Activated naive CD8-positive, alpha-beta T cell treated with anti-CD3 and anti-CD28 coated beads for 36 hours (primary cell): ENCODE measurements at regions not wholly inside any gene's neighbourhood (a gene's known extent, or its start where the extent isn't known, plus 50 kb on each side); places are given as distances from the start of the nearest gene placed in this dataset.

Experiments
- DNase-seq: peaks from one replicate; pipeline ENCODE4 v3.0.0; 2021
- H3K27ac Mint-ChIP-seq: one replicate; pipeline ENCODE4 v1.8.0; 2022; ENCODE audit warnings: mild to moderate bottlenecking, moderate library complexity, mixed read lengths
- H3K27me3 Mint-ChIP-seq: one replicate; pipeline ENCODE4 v1.8.0; 2022; ENCODE audit warnings: mild to moderate bottlenecking, mixed read lengths
- H3K36me3 Mint-ChIP-seq: one replicate; pipeline ENCODE4 v1.8.0; 2021; ENCODE audit warnings: mild to moderate bottlenecking, mixed read lengths
- H3K4me1 Mint-ChIP-seq: one replicate; pipeline ENCODE4 v1.8.0; 2021; ENCODE audit warnings: mixed read lengths
- H3K4me3 Mint-ChIP-seq: one replicate; pipeline ENCODE4 v1.8.0; 2022; ENCODE audit warnings: mild to moderate bottlenecking, moderate library complexity, mixed read lengths
- H3K9me3 Mint-ChIP-seq: one replicate; pipeline ENCODE4 v1.8.0; 2022; ENCODE audit warnings: mixed read lengths

DNA sequence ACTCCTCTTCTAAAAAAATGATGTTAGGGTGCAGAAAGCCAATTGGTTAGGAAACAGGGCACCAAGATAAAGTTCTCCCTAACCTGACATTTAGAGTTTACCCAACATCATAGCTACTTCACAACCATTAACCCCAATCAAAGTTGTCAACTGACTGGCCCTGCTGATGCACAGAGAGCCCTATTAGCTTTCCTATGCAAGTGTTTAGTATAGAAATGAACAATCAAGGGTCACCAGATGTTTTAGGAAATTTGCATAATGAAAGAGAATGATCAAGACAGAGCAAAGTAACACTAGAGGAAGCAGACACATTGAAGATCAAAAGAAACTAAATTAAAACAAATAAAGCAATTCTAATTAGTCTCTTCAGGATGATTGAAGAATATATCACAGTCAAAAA, 64.2 kb upstream of the DCC start:
- Mint-ChIP-seq H3K4me1 (no peaks in the 10 kb centered on the region), H3K9me3 (no peaks in the 10 kb centered on the region), H3K36me3 (no peaks in the 10 kb centered on the region), H3K27me3 (peaks cover 5% of the 10 kb centered on the region), H3K27ac (no peak overlapping the region), H3K4me3 (no peak overlapping the region)
- DNase-seq = no peak

DNA sequence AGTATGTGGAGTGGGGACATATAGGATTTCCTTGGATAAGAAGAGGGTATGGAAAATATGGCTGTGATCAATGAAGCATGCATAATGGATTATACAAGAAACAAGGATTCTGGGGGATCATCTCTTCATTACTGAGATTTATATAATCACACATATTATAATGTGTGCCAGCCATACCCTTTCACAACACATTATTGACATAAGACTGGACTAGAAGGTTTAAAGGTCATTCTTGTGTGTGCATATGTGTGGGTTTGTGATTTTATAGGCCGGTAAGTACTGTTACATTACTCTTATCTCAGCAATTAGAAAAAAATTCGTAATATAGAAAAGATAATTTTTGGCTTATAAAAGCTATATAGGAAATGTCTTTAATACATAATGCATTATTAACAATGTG, 62.2 kb upstream of the DCC start:
- H3K4me3 Mint-ChIP-seq = no peak overlapping the region
- H3K4me1 Mint-ChIP-seq = no peaks in the 10 kb centered on the region
- H3K27me3 Mint-ChIP-seq = peaks cover 5% of the 10 kb centered on the region
- H3K9me3 Mint-ChIP-seq = peaks cover 1% of the 10 kb centered on the region
- DNase-seq = no peak
- H3K36me3 Mint-ChIP-seq = no peaks in the 10 kb centered on the region
- H3K27ac Mint-ChIP-seq = no peak overlapping the region

GRCh38 chr18:52278191-52278590, 61.8 kb upstream of the DCC start:
- Mint-ChIP-seq H3K27me3 (peaks cover 5% of the 10 kb centered on the region), H3K9me3 (peaks cover 1% of the 10 kb centered on the region), H3K4me3 (no peak overlapping the region), H3K4me1 (no peaks in the 10 kb centered on the region), H3K27ac (no peak overlapping the region), H3K36me3 (no peaks in the 10 kb centered on the region)
- no peak for DNase-seq

- no peak overlapping the region for H3K4me3 Mint-ChIP-seq
- H3K36me3 Mint-ChIP-seq = no peaks in the 10 kb centered on the region
- H3K4me1 Mint-ChIP-seq = no peaks in the 10 kb centered on the region
- H3K27me3 Mint-ChIP-seq = no peaks in the 10 kb centered on the region
- DNase-seq = no peak
- no peak overlapping the region for H3K27ac Mint-ChIP-seq
- peaks cover 1% of the 10 kb centered on the region for H3K9me3 Mint-ChIP-seq
Observed at GRCh38 chr18:52280702-52281101, 59.3 kb upstream of the DCC start.

DNA sequence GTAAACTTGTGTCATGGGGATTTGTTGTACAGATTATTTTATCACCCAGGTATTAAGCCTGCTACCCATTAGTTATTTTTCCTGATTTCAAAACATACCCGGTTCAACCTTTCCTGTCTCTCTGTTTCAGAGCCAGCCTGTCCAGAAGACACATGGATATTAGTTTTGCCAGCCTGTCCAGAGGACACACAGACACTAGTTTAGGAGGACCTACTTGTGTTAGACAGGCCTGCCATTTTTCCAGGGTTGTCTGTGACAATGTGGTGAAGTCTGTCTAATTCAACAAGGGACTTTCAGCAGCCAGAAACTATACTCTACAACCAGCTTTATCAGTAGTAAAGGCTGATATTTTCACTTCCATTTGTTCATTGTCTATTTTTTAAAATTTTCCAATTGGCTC, 56.1 kb upstream of the DCC start:
- DNase-seq = no peak
- Mint-ChIP-seq H3K36me3 (no peaks in the 10 kb centered on the region), H3K27me3 (no peaks in the 10 kb centered on the region), H3K27ac (no peak overlapping the region), H3K4me3 (no peak overlapping the region), H3K9me3 (peaks cover 1% of the 10 kb centered on the region), H3K4me1 (no peaks in the 10 kb centered on the region)

DNA sequence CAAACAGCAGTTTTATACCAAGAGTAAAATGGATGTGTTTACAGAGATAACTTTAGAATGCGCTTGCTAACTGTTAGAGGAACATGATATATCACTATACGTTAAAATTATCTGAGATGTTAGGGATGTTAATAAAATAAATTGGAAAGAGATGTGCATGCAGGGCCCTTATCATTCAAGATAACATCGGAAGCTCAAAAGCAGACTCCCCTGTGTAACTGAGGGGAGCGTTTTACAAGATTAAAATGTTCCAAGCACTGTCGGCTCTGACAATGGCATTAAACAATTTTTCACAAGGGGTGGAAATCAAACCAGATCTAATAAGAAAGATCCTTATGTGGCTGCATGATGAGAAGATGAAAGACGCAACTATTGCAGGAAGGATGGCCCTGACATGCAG, 53.3 kb upstream of the DCC start:
- Mint-ChIP-seq H3K4me3 (no peak overlapping the region), H3K9me3 (peaks cover 1% of the 10 kb centered on the region), H3K27me3 (no peaks in the 10 kb centered on the region), H3K27ac (no peak overlapping the region), H3K36me3 (no peaks in the 10 kb centered on the region), H3K4me1 (no peaks in the 10 kb centered on the region)
- DNase-seq = no peak

- Mint-ChIP-seq H3K27ac (no peak overlapping the region), H3K9me3 (peaks cover under 1% of the 10 kb centered on the region), H3K27me3 (no peaks in the 10 kb centered on the region), H3K4me3 (no peak overlapping the region), H3K4me1 (no peaks in the 10 kb centered on the region), H3K36me3 (no peaks in the 10 kb centered on the region)
- no peak for DNase-seq
Observed at GRCh38 chr18:52287151-52287550, 52.8 kb upstream of the DCC start.

- DNase-seq = peak; percentile 4
- Mint-ChIP-seq H3K4me3 (no peak overlapping the region), H3K36me3 (no peaks in the 10 kb centered on the region), H3K9me3 (no peaks in the 10 kb centered on the region), H3K4me1 (no peaks in the 10 kb centered on the region), H3K27me3 (no peaks in the 10 kb centered on the region), H3K27ac (no peak overlapping the region)
Observed at GRCh38 chr18:52288403-52289004, 51.5 kb upstream of the DCC start.

DNA sequence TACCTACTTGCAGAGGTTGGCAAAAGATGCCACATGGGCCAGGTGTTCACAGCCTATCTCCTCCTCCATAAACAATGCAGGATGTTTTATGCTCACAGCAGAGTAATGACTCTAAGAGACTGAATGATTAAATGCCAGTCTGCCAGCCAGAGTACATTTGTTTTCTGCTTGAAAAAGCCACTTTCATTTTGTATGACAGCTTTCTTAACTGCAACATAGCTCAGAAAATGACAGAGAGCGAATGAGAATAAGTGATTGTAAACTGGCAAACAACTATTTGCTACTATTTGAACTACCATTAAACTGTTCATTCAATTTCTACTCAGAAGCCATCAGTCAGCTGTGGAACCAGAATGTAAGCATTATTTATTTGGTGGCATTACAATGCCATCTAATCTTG, 50.6 kb upstream of the DCC start:
- Mint-ChIP-seq H3K4me1 (no peaks in the 10 kb centered on the region), H3K36me3 (no peaks in the 10 kb centered on the region), H3K27me3 (no peaks in the 10 kb centered on the region), H3K9me3 (no peaks in the 10 kb centered on the region), H3K4me3 (no peak overlapping the region), H3K27ac (no peak overlapping the region)
- no peak for DNase-seq
